ENCODE measurements at regions not wholly inside any gene's neighbourhood (a gene's known extent, or its start where the extent isn't known, plus 50 kb on each side); places are given as distances from the start of the nearest gene placed in this dataset.

GRCh38 chr1:99084562-99084961 lies 79.9 kb upstream of the PLPPR5 start:
- H3K79me2 ChIP-seq (ENCODE audit: control insufficient read depth, insufficient read depth, low read length), result no peaks in the 10 kb centered on the region
- no peaks in the 10 kb centered on the region for H3K27me3 ChIP-seq (replicated peaks in 1 of 4; ENCODE audit: control extremely low read depth in 1 of 4, control insufficient read depth in 3 of 4, insufficient read depth in 4 of 4, low read length in 3 of 4)
- intact Hi-C loops (cut with micrococcal nuclease), result no loop called here
- H3K4me1 ChIP-seq (ENCODE audit: control insufficient read depth in 2 of 2, insufficient read depth in 2 of 2, low read length in 2 of 2), result no peaks in the 10 kb centered on the region
- no peak overlapping the region for H3K4me2 ChIP-seq (replicated peaks; ENCODE audit: low read depth, low read length, poor library complexity, severe bottlenecking)
- no CpG with 5 or more reads among the region's 1 CpG for WGBS (ENCODE audit: insufficient coverage)
- CTCF ChIA-PET, result no interaction called here
- Mint-ChIP-seq H3K4me3 (no peak overlapping the region), H3K27me3 (no peaks in the 10 kb centered on the region), H3K27ac (no peak overlapping the region), H3K4me1 (no peaks in the 10 kb centered on the region), H3K9me3 (ENCODE audit: insufficient read depth) (no peaks in the 10 kb centered on the region)
- H3K9ac ChIP-seq (ENCODE audit: low read length), result no peak overlapping the region
- no peaks in the 10 kb centered on the region for H4K20me1 ChIP-seq (ENCODE audit: control insufficient read depth, insufficient read depth, low read length, poor library complexity, severe bottlenecking)
- POLR2A ChIA-PET, result no interaction called here
- ATAC-seq (ENCODE audit: low read depth) (no peak), DNase-seq (no peak)
- H2AFZ ChIP-seq (ENCODE audit: insufficient read depth, low read depth, low read length, poor library complexity, severe bottlenecking), result no peak overlapping the region
- H3K36me3 ChIP-seq (replicated peaks in 1 of 2; ENCODE audit: control extremely low read depth in 1 of 2, control insufficient read depth in 1 of 2, extremely low read depth in 1 of 2, insufficient read depth in 2 of 2, low read length in 1 of 2), result no peaks in the 10 kb centered on the region
- no peak overlapping the region for H3K4me3 ChIP-seq (ENCODE audit: control extremely low read depth in 1 of 5, extremely low read depth in 1 of 5, insufficient read depth in 1 of 5, low read depth in 2 of 5, low read length in 4 of 5)
- peaks cover 0 to 3% (median 0%) of the 10 kb centered on the region in 3 donors for H3K9me3 ChIP-seq (ENCODE audit: control extremely low read depth in 1 of 3, control insufficient read depth in 2 of 3, insufficient read depth in 1 of 3, low read length in 2 of 3)
- no peak overlapping the region for H3K27ac ChIP-seq (ENCODE audit: low read length in 2 of 2)
- TF ChIP-seq EZH2 (IDR thresholded peaks at IDR 0.05; ENCODE audit: borderline replicate concordance, insufficient read depth, low read depth, low read length, poor library complexity, severe bottlenecking) (no peak), CTCF (IDR thresholded peaks at IDR 0.05) (no peak)

GRCh38 chr1:99086057-99086456 lies 81.4 kb upstream of the PLPPR5 start:
- no peaks in the 10 kb centered on the region for H3K4me1 Mint-ChIP-seq
- ChIA-PET POLR2A (no interaction called here), CTCF (no interaction called here)
- TF ChIP-seq CTCF (IDR thresholded peaks at IDR 0.05), result no peak
- no peak for TF ChIP-seq EZH2 (IDR thresholded peaks at IDR 0.05; ENCODE audit: borderline replicate concordance, insufficient read depth, low read depth, low read length, poor library complexity, severe bottlenecking)
- H3K27me3 ChIP-seq (replicated peaks in 1 of 4; ENCODE audit: control extremely low read depth in 1 of 4, control insufficient read depth in 3 of 4, insufficient read depth in 4 of 4, low read length in 3 of 4), result no peaks in the 10 kb centered on the region
- H3K79me2 ChIP-seq (ENCODE audit: control insufficient read depth, insufficient read depth, low read length), result no peaks in the 10 kb centered on the region
- no peak overlapping the region for H3K27ac Mint-ChIP-seq
- H3K27me3 Mint-ChIP-seq, result no peaks in the 10 kb centered on the region
- no peak overlapping the region for H3K4me3 ChIP-seq (ENCODE audit: control extremely low read depth in 1 of 5, extremely low read depth in 1 of 5, insufficient read depth in 1 of 5, low read depth in 2 of 5, low read length in 4 of 5)
- DNase-seq (no peak), ATAC-seq (ENCODE audit: low read depth) (no peak)
- no peak overlapping the region for H3K4me2 ChIP-seq (replicated peaks; ENCODE audit: low read depth, low read length, poor library complexity, severe bottlenecking)
- H3K4me1 ChIP-seq (ENCODE audit: control insufficient read depth in 2 of 2, insufficient read depth in 2 of 2, low read length in 2 of 2), result no peaks in the 10 kb centered on the region
- no CpG with 5 or more reads among the region's 1 CpG for WGBS (ENCODE audit: insufficient coverage)
- H2AFZ ChIP-seq (ENCODE audit: insufficient read depth, low read depth, low read length, poor library complexity, severe bottlenecking), result no peak overlapping the region
- H4K20me1 ChIP-seq (ENCODE audit: control insufficient read depth, insufficient read depth, low read length, poor library complexity, severe bottlenecking), result no peaks in the 10 kb centered on the region
- H3K9ac ChIP-seq (ENCODE audit: low read length), result no peak overlapping the region
- peaks cover 0 to 3% (median 0%) of the 10 kb centered on the region in 3 donors for H3K9me3 ChIP-seq (ENCODE audit: control extremely low read depth in 1 of 3, control insufficient read depth in 2 of 3, insufficient read depth in 1 of 3, low read length in 2 of 3)
- no peak overlapping the region for H3K27ac ChIP-seq (ENCODE audit: low read length in 2 of 2)
- intact Hi-C loops (cut with micrococcal nuclease), result no loop called here
- no peak overlapping the region for H3K4me3 Mint-ChIP-seq
- H3K9me3 Mint-ChIP-seq (ENCODE audit: insufficient read depth), result no peaks in the 10 kb centered on the region
- no peaks in the 10 kb centered on the region for H3K36me3 ChIP-seq (replicated peaks in 1 of 2; ENCODE audit: control extremely low read depth in 1 of 2, control insufficient read depth in 1 of 2, extremely low read depth in 1 of 2, insufficient read depth in 2 of 2, low read length in 1 of 2)

Measured in B cell (primary cell).